ENCODE measurements at regions not wholly inside any gene's neighbourhood (a gene's known extent, or its start where the extent isn't known, plus 50 kb on each side); places are given as distances from the start of the nearest gene placed in this dataset.
"Not testable (repeated sequence)": the region's sequence is repeated elsewhere in the genome, so short reads cannot be mapped to it uniquely, and the experiment has no call there.

GRCh38 chr15:32522421-32522820, 67.0 kb upstream of the GOLGA8O start:
- H3K36me3 ChIP-seq (replicated peaks in 1 of 2; ENCODE audit: control insufficient read depth in 2 of 2, insufficient read depth in 2 of 2, low read length in 2 of 2); H3K4ac ChIP-seq (ENCODE audit: low read length); H3K9me3 ChIP-seq (replicated peaks in 1 of 2; ENCODE audit: control insufficient read depth in 2 of 2, insufficient read depth in 1 of 2, low read depth in 1 of 2, low read length in 2 of 2); H4K91ac ChIP-seq (ENCODE audit: low read depth, low read length, poor library complexity); DNase-seq (ENCODE audit: low spot score); H2BK120ac ChIP-seq (ENCODE audit: low read depth, low read length); H2AK5ac ChIP-seq (ENCODE audit: low read depth, low read length); H3K79me1 ChIP-seq (ENCODE audit: low read depth, low read length); H3K18ac ChIP-seq (ENCODE audit: low read length); H3K4me3 ChIP-seq (ENCODE audit: low read length in 2 of 2); H3K27ac ChIP-seq (replicated peaks; ENCODE audit: low read length); H2BK15ac ChIP-seq (ENCODE audit: low read length); H3K27me3 ChIP-seq (ENCODE audit: control insufficient read depth in 3 of 3, insufficient read depth in 3 of 3, low read depth in 1 of 3, low read length in 3 of 3); H4K8ac ChIP-seq (ENCODE audit: low read depth, low read length); H2AFZ ChIP-seq (ENCODE audit: low read length); H3K14ac ChIP-seq (ENCODE audit: low read length); H2BK12ac ChIP-seq (ENCODE audit: low read length); H3K4me1 ChIP-seq (ENCODE audit: control insufficient read depth in 2 of 2, insufficient read depth in 1 of 2, low read depth in 1 of 2, low read length in 2 of 2); H3K9ac ChIP-seq (ENCODE audit: low read depth, low read length, poor library complexity); H3K23ac ChIP-seq (ENCODE audit: low read depth, low read length, poor library complexity); H2BK5ac ChIP-seq (ENCODE audit: low read length); H3K4me2 ChIP-seq (ENCODE audit: insufficient read depth, low read length, poor library complexity, severe bottlenecking): not testable (repeated sequence)
- WGBS, 2 donors (ENCODE audit: extremely low coverage in 2 of 2, insufficient read length in 2 of 2, insufficient replicate concordance in 1 of 2): no CpG with 5 or more reads among the region's 9 CpGs

GRCh38 chr15:32518976-32519375, 63.5 kb upstream of the GOLGA8O start:
- not testable (repeated sequence) for H3K23ac ChIP-seq (ENCODE audit: low read depth, low read length, poor library complexity); H3K9ac ChIP-seq (ENCODE audit: low read depth, low read length, poor library complexity); H3K14ac ChIP-seq (ENCODE audit: low read length); H2BK120ac ChIP-seq (ENCODE audit: low read depth, low read length); H2AK5ac ChIP-seq (ENCODE audit: low read depth, low read length); H3K36me3 ChIP-seq (replicated peaks in 1 of 2; ENCODE audit: control insufficient read depth in 2 of 2, insufficient read depth in 2 of 2, low read length in 2 of 2); DNase-seq (ENCODE audit: low spot score); H2BK15ac ChIP-seq (ENCODE audit: low read length); H3K27ac ChIP-seq (replicated peaks; ENCODE audit: low read length); H3K9me3 ChIP-seq (replicated peaks in 1 of 2; ENCODE audit: control insufficient read depth in 2 of 2, insufficient read depth in 1 of 2, low read depth in 1 of 2, low read length in 2 of 2); H3K4me1 ChIP-seq (ENCODE audit: control insufficient read depth in 2 of 2, insufficient read depth in 1 of 2, low read depth in 1 of 2, low read length in 2 of 2); H2AFZ ChIP-seq (ENCODE audit: low read length); H3K18ac ChIP-seq (ENCODE audit: low read length); H3K27me3 ChIP-seq (ENCODE audit: control insufficient read depth in 3 of 3, insufficient read depth in 3 of 3, low read depth in 1 of 3, low read length in 3 of 3); H3K4me3 ChIP-seq (ENCODE audit: low read length in 2 of 2); H2BK5ac ChIP-seq (ENCODE audit: low read length); H4K8ac ChIP-seq (ENCODE audit: low read depth, low read length); H3K4ac ChIP-seq (ENCODE audit: low read length); H3K79me1 ChIP-seq (ENCODE audit: low read depth, low read length); H4K91ac ChIP-seq (ENCODE audit: low read depth, low read length, poor library complexity); H2BK12ac ChIP-seq (ENCODE audit: low read length); H3K4me2 ChIP-seq (ENCODE audit: insufficient read depth, low read length, poor library complexity, severe bottlenecking)
- WGBS, 2 donors (ENCODE audit: extremely low coverage in 2 of 2, insufficient read length in 2 of 2, insufficient replicate concordance in 1 of 2): no CpG with 5 or more reads among the region's 7 CpGs

- H3K14ac ChIP-seq (ENCODE audit: low read length); H3K4ac ChIP-seq (ENCODE audit: low read length); H3K36me3 ChIP-seq (replicated peaks in 1 of 2; ENCODE audit: control insufficient read depth in 2 of 2, insufficient read depth in 2 of 2, low read length in 2 of 2); H2BK120ac ChIP-seq (ENCODE audit: low read depth, low read length); H3K9ac ChIP-seq (ENCODE audit: low read depth, low read length, poor library complexity); H3K18ac ChIP-seq (ENCODE audit: low read length); H2BK12ac ChIP-seq (ENCODE audit: low read length); H2BK5ac ChIP-seq (ENCODE audit: low read length); H2AFZ ChIP-seq (ENCODE audit: low read length); DNase-seq (ENCODE audit: low spot score); H2BK15ac ChIP-seq (ENCODE audit: low read length); H3K23ac ChIP-seq (ENCODE audit: low read depth, low read length, poor library complexity); H3K4me2 ChIP-seq (ENCODE audit: insufficient read depth, low read length, poor library complexity, severe bottlenecking); H3K4me3 ChIP-seq (ENCODE audit: low read length in 2 of 2); H3K79me1 ChIP-seq (ENCODE audit: low read depth, low read length); H3K27ac ChIP-seq (replicated peaks; ENCODE audit: low read length); H3K27me3 ChIP-seq (ENCODE audit: control insufficient read depth in 3 of 3, insufficient read depth in 3 of 3, low read depth in 1 of 3, low read length in 3 of 3); H4K8ac ChIP-seq (ENCODE audit: low read depth, low read length); H3K4me1 ChIP-seq (ENCODE audit: control insufficient read depth in 2 of 2, insufficient read depth in 1 of 2, low read depth in 1 of 2, low read length in 2 of 2); H4K91ac ChIP-seq (ENCODE audit: low read depth, low read length, poor library complexity); H3K9me3 ChIP-seq (replicated peaks in 1 of 2; ENCODE audit: control insufficient read depth in 2 of 2, insufficient read depth in 1 of 2, low read depth in 1 of 2, low read length in 2 of 2); H2AK5ac ChIP-seq (ENCODE audit: low read depth, low read length): not testable (repeated sequence)
- no CpG with 5 or more reads among the region's 20 CpGs for WGBS, 2 donors (ENCODE audit: extremely low coverage in 2 of 2, insufficient read length in 2 of 2, insufficient replicate concordance in 1 of 2)
Measured at GRCh38 chr15:32518013-32518412, 62.6 kb upstream of the GOLGA8O start.

GRCh38 chr15:32516954-32517353, 61.5 kb upstream of the GOLGA8O start:
- H2BK5ac ChIP-seq (ENCODE audit: low read length); H2BK120ac ChIP-seq (ENCODE audit: low read depth, low read length); H4K8ac ChIP-seq (ENCODE audit: low read depth, low read length); H3K14ac ChIP-seq (ENCODE audit: low read length); H2BK12ac ChIP-seq (ENCODE audit: low read length); H2BK15ac ChIP-seq (ENCODE audit: low read length); H4K91ac ChIP-seq (ENCODE audit: low read depth, low read length, poor library complexity); H2AK5ac ChIP-seq (ENCODE audit: low read depth, low read length); H3K4me2 ChIP-seq (ENCODE audit: insufficient read depth, low read length, poor library complexity, severe bottlenecking); H3K4me3 ChIP-seq (ENCODE audit: low read length in 2 of 2); H3K27me3 ChIP-seq (ENCODE audit: control insufficient read depth in 3 of 3, insufficient read depth in 3 of 3, low read depth in 1 of 3, low read length in 3 of 3); DNase-seq (ENCODE audit: low spot score); H3K4ac ChIP-seq (ENCODE audit: low read length); H3K79me1 ChIP-seq (ENCODE audit: low read depth, low read length); H3K23ac ChIP-seq (ENCODE audit: low read depth, low read length, poor library complexity); H3K9ac ChIP-seq (ENCODE audit: low read depth, low read length, poor library complexity); H2AFZ ChIP-seq (ENCODE audit: low read length); H3K18ac ChIP-seq (ENCODE audit: low read length); H3K9me3 ChIP-seq (replicated peaks in 1 of 2; ENCODE audit: control insufficient read depth in 2 of 2, insufficient read depth in 1 of 2, low read depth in 1 of 2, low read length in 2 of 2); H3K27ac ChIP-seq (replicated peaks; ENCODE audit: low read length); H3K36me3 ChIP-seq (replicated peaks in 1 of 2; ENCODE audit: control insufficient read depth in 2 of 2, insufficient read depth in 2 of 2, low read length in 2 of 2); H3K4me1 ChIP-seq (ENCODE audit: control insufficient read depth in 2 of 2, insufficient read depth in 1 of 2, low read depth in 1 of 2, low read length in 2 of 2): not testable (repeated sequence)
- WGBS, 2 donors (ENCODE audit: extremely low coverage in 2 of 2, insufficient read length in 2 of 2, insufficient replicate concordance in 1 of 2): no CpG with 5 or more reads among the region's 1 CpG

Data from neuronal stem cell (in vitro differentiated cells).